GM23248 (cell line): ENCODE measurements at regions not wholly inside any gene's neighbourhood (a gene's known extent, or its start where the extent isn't known, plus 50 kb on each side); places are given as distances from the start of the nearest gene placed in this dataset.

ENCODE experiments used
- DNase-seq: peaks from one replicate; pipeline ENCODE4 v3.0.0-alpha.2; 2015
- H2AFZ ChIP-seq: fragments of 200-600 bp; sonication (generic); 2 replicates; pipeline ENCODE4 v1.6.1; 2016; ENCODE audit warnings: antibody characterized with exemption
- H3F3A ChIP-seq: fragments of 200-600 bp; sonication (generic); 2 replicates; pipeline ENCODE4 v1.6.1; 2016; ENCODE audit warnings: mild to moderate bottlenecking, antibody characterized with exemption, mixed run types; ENCODE audit not compliant: insufficient read depth
- H3K27ac ChIP-seq: fragments of 200-600 bp; sonication (generic); 2 replicates; pipeline ENCODE4 v1.5.1; 2016; ENCODE audit warnings: mild to moderate bottlenecking
- H3K27me3 ChIP-seq: fragments of 200-600 bp; sonication (generic); replicated peaks from 2 replicates; pipeline ENCODE4 v1.6.1; 2016; ENCODE audit warnings: mild to moderate bottlenecking; ENCODE audit not compliant: insufficient read depth
- H3K36me3 ChIP-seq: fragments of 200-600 bp; sonication (generic); 2 replicates; pipeline ENCODE4 v1.6.1; 2016; ENCODE audit warnings: low read depth, mild to moderate bottlenecking
- H3K4me1 ChIP-seq: fragments of 200-600 bp; sonication (generic); 2 replicates; pipeline ENCODE4 v1.6.1; 2016; ENCODE audit warnings: mild to moderate bottlenecking; ENCODE audit not compliant: insufficient read depth
- H3K4me2 ChIP-seq: fragments of 200-600 bp; sonication (generic); one replicate; pipeline ENCODE4 v1.6.1; 2016; ENCODE audit warnings: mild to moderate bottlenecking; ENCODE audit not compliant: unreplicated experiment
- H3K4me3 ChIP-seq: fragments of 200-600 bp; sonication (generic); 2 replicates; pipeline ENCODE4 v1.5.1; 2016; ENCODE audit warnings: mild to moderate bottlenecking
- H3K79me2 ChIP-seq: fragments of 200-600 bp; sonication (generic); 2 replicates; pipeline ENCODE4 v1.6.1; 2016; ENCODE audit warnings: mild to moderate bottlenecking; ENCODE audit not compliant: insufficient read depth
- H3K9ac ChIP-seq: fragments of 200-600 bp; sonication (generic); 2 replicates; pipeline ENCODE4 v1.6.1; 2016; ENCODE audit warnings: mild to moderate bottlenecking
- H3K9me2 ChIP-seq: fragments of 200-600 bp; sonication (generic); 2 replicates; pipeline ENCODE4 v1.6.1; 2016; ENCODE audit warnings: mixed run types, mild to moderate bottlenecking, moderate library complexity; ENCODE audit not compliant: insufficient read depth
- H3K9me3 ChIP-seq: fragments of 200-600 bp; sonication (generic); one replicate; pipeline ENCODE4 v1.6.1; 2017; ENCODE audit warnings: low read depth
- H4K20me1 ChIP-seq: fragments of 200-600 bp; sonication (generic); 2 replicates; pipeline ENCODE4 v1.6.0; 2016; ENCODE audit not compliant: insufficient read depth
- EZH2 ChIP-seq: fragments of 200-600 bp; sonication (generic); IDR thresholded peaks from 2 replicates; pipeline ENCODE4 v1.6.1; 2018; ENCODE audit warnings: antibody characterized with exemption, mild to moderate bottlenecking; ENCODE audit not compliant: insufficient read depth, poor library complexity, severe bottlenecking
- EZH2phosphoT487 ChIP-seq: fragments of 200-600 bp; sonication (generic); IDR thresholded peaks from 2 replicates; pipeline ENCODE4 v1.6.1; 2018; ENCODE audit warnings: antibody characterized with exemption, moderate library complexity, mild to moderate bottlenecking, low read depth; ENCODE audit not compliant: insufficient read depth
- WGBS, 2 experiments: methylation state at CpG; one replicate each; pipeline ENCODE4 v1.1.6; 2015 to 2017; ENCODE audit warnings: low lambda C conversion rate in 2 of 2, low coverage in 1 of 2; ENCODE audit errors: missing lambda C conversion rate in 2 of 2; 5-methylcytosine and 5-hydroxymethylcytosine counted together
- in situ Hi-C: fragments of 300-500 bp; cut with MboI; formaldehyde crosslinking; loops from 2 replicates; pipeline ENCODE4 v1.15.0; 2020

GRCh38 chr6:24987446-24988115, 51.8 kb upstream of the RIPOR2 start:
- no peaks in the 10 kb centered on the region for H3K27me3 ChIP-seq
- no peak overlapping the region for H3K4me3 ChIP-seq
- H3F3A ChIP-seq: peaks cover 3% of the 10 kb centered on the region
- no peak overlapping the region for H3K27ac ChIP-seq
- no peak overlapping the region for H2AFZ ChIP-seq
- H3K4me2 ChIP-seq: no peak overlapping the region
- no peak for TF ChIP-seq EZH2phosphoT487
- TF ChIP-seq EZH2: no peak
- in situ Hi-C loops: no loop called here
- H3K36me3 ChIP-seq: 0 out of 2 replicates have a peak, but pooled peaks cover 3% of the 10 kb centered on the region
- no peaks in the 10 kb centered on the region for H4K20me1 ChIP-seq
- no peak overlapping the region for H3K9ac ChIP-seq
- no peaks in the 10 kb centered on the region for H3K79me2 ChIP-seq
- no peaks in the 10 kb centered on the region for H3K9me3 ChIP-seq
- H3K4me1 ChIP-seq: peaks cover 8% of the 10 kb centered on the region
- WGBS, 2 experiments: 69 to 77% methylated on average over 4 of the region's 4 CpGs
- H3K9me2 ChIP-seq: no peaks in the 10 kb centered on the region
- DNase-seq: no peak

GRCh38 chr6:24988562-24988961, 52.8 kb upstream of the RIPOR2 start:
- H3K27ac ChIP-seq: no peak overlapping the region
- no peaks in the 10 kb centered on the region for H3K9me2 ChIP-seq
- no peak overlapping the region for H2AFZ ChIP-seq
- DNase-seq: no peak
- H3K4me2 ChIP-seq: no peak overlapping the region
- no peak overlapping the region for H3K9ac ChIP-seq
- no peaks in the 10 kb centered on the region for H4K20me1 ChIP-seq
- no peak overlapping the region for H3K4me3 ChIP-seq
- no peak for TF ChIP-seq EZH2phosphoT487
- no peak for TF ChIP-seq EZH2
- no peaks in the 10 kb centered on the region for H3K9me3 ChIP-seq
- no peaks in the 10 kb centered on the region for H3K4me1 ChIP-seq
- H3K36me3 ChIP-seq: 0 out of 2 replicates have a peak, but pooled peaks cover 3% of the 10 kb centered on the region
- H3F3A ChIP-seq: no peaks in the 10 kb centered on the region
- in situ Hi-C loops: no loop called here
- no peaks in the 10 kb centered on the region for H3K79me2 ChIP-seq
- no peaks in the 10 kb centered on the region for H3K27me3 ChIP-seq

GRCh38 chr6:24990236-24990845, 54.6 kb upstream of the RIPOR2 start:
- in situ Hi-C loops: no loop called here
- H3K4me2 ChIP-seq: no peak overlapping the region
- DNase-seq: peak; percentile 38
- no peaks in the 10 kb centered on the region for H3K27me3 ChIP-seq
- 95% methylated on average over 7 of the region's 7 CpGs for WGBS, 2 experiments
- no peaks in the 10 kb centered on the region for H4K20me1 ChIP-seq
- H3F3A ChIP-seq: no peaks in the 10 kb centered on the region
- 0 out of 2 replicates have a peak, but pooled peaks cover 3% of the 10 kb centered on the region for H3K36me3 ChIP-seq
- H3K4me3 ChIP-seq: no peak overlapping the region
- H3K9me2 ChIP-seq: no peaks in the 10 kb centered on the region
- no peak overlapping the region for H3K9ac ChIP-seq
- no peaks in the 10 kb centered on the region for H3K9me3 ChIP-seq
- no peaks in the 10 kb centered on the region for H3K79me2 ChIP-seq
- TF ChIP-seq EZH2phosphoT487: no peak
- no peak for TF ChIP-seq EZH2
- H2AFZ ChIP-seq: no peak overlapping the region
- H3K4me1 ChIP-seq: no peaks in the 10 kb centered on the region
- no peak overlapping the region for H3K27ac ChIP-seq

GRCh38 chr6:24990944-24991809, 55.4 kb upstream of the RIPOR2 start:
- TF ChIP-seq EZH2: no peak
- no peak for TF ChIP-seq EZH2phosphoT487
- in situ Hi-C loops: no loop called here
- no peaks in the 10 kb centered on the region for H3K27me3 ChIP-seq
- no peaks in the 10 kb centered on the region for H3K4me1 ChIP-seq
- no peak overlapping the region for H3K9ac ChIP-seq
- 85 to 92% methylated on average over 4 of the region's 4 CpGs for WGBS, 2 experiments
- no peak overlapping the region for H3K4me3 ChIP-seq
- H3K27ac ChIP-seq: no peak overlapping the region
- H3K9me3 ChIP-seq: no peaks in the 10 kb centered on the region
- H3K9me2 ChIP-seq: no peaks in the 10 kb centered on the region
- no peak overlapping the region for H2AFZ ChIP-seq
- H3K36me3 ChIP-seq: 0 out of 2 replicates have a peak, but pooled peaks cover 3% of the 10 kb centered on the region
- DNase-seq: no peak
- H3F3A ChIP-seq: no peaks in the 10 kb centered on the region
- H4K20me1 ChIP-seq: no peaks in the 10 kb centered on the region
- no peak overlapping the region for H3K4me2 ChIP-seq
- no peaks in the 10 kb centered on the region for H3K79me2 ChIP-seq
